Bronchial epithelial cell (primary cell): ENCODE measurements at regions not wholly inside any gene's neighbourhood (a gene's known extent, or its start where the extent isn't known, plus 50 kb on each side); places are given as distances from the start of the nearest gene placed in this dataset.
"Not testable (repeated sequence)": the region's sequence is repeated elsewhere in the genome, so short reads cannot be mapped to it uniquely, and the experiment has no call there.

Source experiments
- DNase-seq: peaks from one replicate; pipeline ENCODE4 v3.0.0-alpha.2; 2010; ENCODE audit warnings: low read depth
- FAIRE-seq: peaks from 2 replicates; lab custom pipeline; 2011; peaks lifted over from hg19 to GRCh38; lab: Jason Lieb, UNC
- H3K27me3 ChIP-seq: 2 replicates; pipeline ENCODE4 v1.5.1; 2011; ENCODE audit warnings: low read length; ENCODE audit not compliant: control insufficient read depth, insufficient read depth
- H3K36me3 ChIP-seq: 2 replicates; pipeline ENCODE4 v1.5.1; 2011; ENCODE audit warnings: low read length; ENCODE audit not compliant: control insufficient read depth, insufficient read depth
- H3K4me3 ChIP-seq: 2 replicates; pipeline ENCODE4 v1.5.1; 2011; ENCODE audit warnings: mild to moderate bottlenecking, low read depth, low read length, control low read depth

GRCh38 chrX:3919668-3920423, 206.4 kb upstream of the PRKX start:
- DNase-seq, FAIRE-seq, H3K27me3 ChIP-seq, H3K4me3 ChIP-seq, H3K36me3 ChIP-seq: not testable (repeated sequence)

- H3K27me3 ChIP-seq, H3K36me3 ChIP-seq, FAIRE-seq, H3K4me3 ChIP-seq, DNase-seq: not testable (repeated sequence)
These were observed 201.4 kb upstream of the PRKX start for GRCh38 chrX:3914813-3915212.

GRCh38 chrX:3914059-3914458, 200.6 kb upstream of the PRKX start:
- FAIRE-seq, H3K4me3 ChIP-seq, H3K36me3 ChIP-seq, H3K27me3 ChIP-seq, DNase-seq: not testable (repeated sequence)

GRCh38 chrX:3911012-3911411, 197.6 kb upstream of the PRKX start:
- not testable (repeated sequence) for FAIRE-seq, H3K4me3 ChIP-seq, H3K36me3 ChIP-seq, DNase-seq, H3K27me3 ChIP-seq

GRCh38 chrX:3910611-3911010, 197.2 kb upstream of the PRKX start:
- DNase-seq, H3K27me3 ChIP-seq, H3K4me3 ChIP-seq, H3K36me3 ChIP-seq, FAIRE-seq: not testable (repeated sequence)

GRCh38 chrX:3905522-3906258, 192.2 kb upstream of the PRKX start:
- not testable (repeated sequence) for H3K4me3 ChIP-seq, FAIRE-seq

GRCh38 chrX:3902222-3902621, 188.8 kb upstream of the PRKX start:
- not testable (repeated sequence) for DNase-seq, H3K36me3 ChIP-seq, H3K27me3 ChIP-seq, H3K4me3 ChIP-seq, FAIRE-seq

More at GRCh38 chrX:3905522-3906258, 192.2 kb upstream of the PRKX start:
- not testable (repeated sequence) for H3K36me3 ChIP-seq, DNase-seq, H3K27me3 ChIP-seq

- not testable (repeated sequence) for H3K36me3 ChIP-seq, DNase-seq, H3K27me3 ChIP-seq, FAIRE-seq, H3K4me3 ChIP-seq
These were observed 183.3 kb upstream of the PRKX start for GRCh38 chrX:3896755-3897154.

- H3K36me3 ChIP-seq, DNase-seq, H3K27me3 ChIP-seq, H3K4me3 ChIP-seq, FAIRE-seq: not testable (repeated sequence)
These were observed 169.1 kb upstream of the PRKX start for GRCh38 chrX:3882553-3882920.

- DNase-seq, FAIRE-seq, H3K4me3 ChIP-seq, H3K36me3 ChIP-seq, H3K27me3 ChIP-seq: not testable (repeated sequence)
These were observed 168.6 kb upstream of the PRKX start for GRCh38 chrX:3881898-3882552.

- not testable (repeated sequence) for DNase-seq, H3K27me3 ChIP-seq, FAIRE-seq, H3K36me3 ChIP-seq, H3K4me3 ChIP-seq
These were observed 167.9 kb upstream of the PRKX start for GRCh38 chrX:3881255-3881895.

GRCh38 chrX:3876393-3876792, 162.9 kb upstream of the PRKX start:
- not testable (repeated sequence) for H3K27me3 ChIP-seq, H3K4me3 ChIP-seq, H3K36me3 ChIP-seq, DNase-seq, FAIRE-seq

GRCh38 chrX:3875638-3876037, 162.2 kb upstream of the PRKX start:
- H3K4me3 ChIP-seq, FAIRE-seq: not testable (repeated sequence)

More at GRCh38 chrX:3875638-3876037, 162.2 kb upstream of the PRKX start:
- not testable (repeated sequence) for H3K27me3 ChIP-seq, DNase-seq, H3K36me3 ChIP-seq
